ENCODE measurements at regions not wholly inside any gene's neighbourhood (a gene's known extent, or its start where the extent isn't known, plus 50 kb on each side); places are given as distances from the start of the nearest gene placed in this dataset.
"Not testable (repeated sequence)": the region's sequence is repeated elsewhere in the genome, so short reads cannot be mapped to it uniquely, and the experiment has no call there.

DNA sequence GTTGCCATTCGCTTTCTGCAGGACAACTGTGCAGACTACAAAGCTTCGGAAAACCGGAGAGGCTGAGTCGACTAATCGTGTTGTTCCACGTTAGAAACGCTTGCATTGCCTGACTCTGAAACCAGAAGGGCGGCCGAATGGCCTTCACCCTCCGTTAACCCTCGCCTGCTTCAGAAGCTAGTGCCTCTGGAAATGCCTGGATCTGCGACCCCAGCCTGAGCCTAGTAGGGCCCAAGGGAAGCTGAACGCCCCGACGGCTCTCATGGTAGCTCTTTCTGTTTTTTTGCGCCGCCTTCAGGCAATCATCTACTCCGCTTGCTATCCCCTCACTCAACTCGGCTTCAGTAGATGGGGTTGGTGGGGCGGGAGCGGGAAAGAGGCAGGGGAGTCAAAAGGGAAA, 117.3 kb downstream of the PPIAL4A start:
- intact Hi-C loops (cut with DNase I); H3K9me3 ChIP-seq; H3K4me3 ChIP-seq; H3K27me3 ChIP-seq; H3K4me1 ChIP-seq; H3K27ac ChIP-seq; FAIRE-seq; DNase-seq; ATAC-seq; H3K36me3 ChIP-seq: not testable (repeated sequence)
- 39 to 42% methylated on average over 19 to 21 of the region's 21 CpGs for WGBS, 2 donors

DNA sequence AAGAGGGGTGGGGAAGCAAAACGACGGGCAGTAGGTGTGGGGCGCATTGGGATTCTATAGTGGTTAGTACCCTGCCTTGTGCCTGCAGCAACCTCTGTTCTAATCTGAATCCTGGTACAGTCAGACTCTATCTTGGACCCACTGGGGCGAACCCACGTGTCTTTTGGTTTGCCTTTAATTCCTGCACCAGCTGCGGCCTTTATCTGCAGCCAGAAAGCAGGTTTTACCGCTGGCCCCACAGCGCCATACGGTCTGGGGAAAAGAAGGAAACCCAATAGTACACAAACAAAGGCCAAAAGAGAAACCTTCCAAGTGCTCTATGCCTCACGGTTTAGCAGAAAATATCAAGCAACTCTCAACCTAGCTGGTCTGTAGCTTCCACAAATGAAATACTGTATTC, 118.2 kb downstream of the PPIAL4A start:
- H3K27ac ChIP-seq; H3K9me3 ChIP-seq; H3K4me1 ChIP-seq; intact Hi-C loops (cut with DNase I); H3K36me3 ChIP-seq; H3K4me3 ChIP-seq; ATAC-seq; FAIRE-seq; H3K27me3 ChIP-seq: not testable (repeated sequence)
- DNase-seq: peak in 1 of 6 donors; percentile 14
- 22 to 39% methylated on average over 7 of the region's 10 CpGs for WGBS, 2 donors

GRCh38 chr1:121008512-121009215, 119.1 kb downstream of the PPIAL4A start:
- 19 to 22% methylated on average over 37 to 44 of the region's 46 CpGs for WGBS, 2 donors

DNA sequence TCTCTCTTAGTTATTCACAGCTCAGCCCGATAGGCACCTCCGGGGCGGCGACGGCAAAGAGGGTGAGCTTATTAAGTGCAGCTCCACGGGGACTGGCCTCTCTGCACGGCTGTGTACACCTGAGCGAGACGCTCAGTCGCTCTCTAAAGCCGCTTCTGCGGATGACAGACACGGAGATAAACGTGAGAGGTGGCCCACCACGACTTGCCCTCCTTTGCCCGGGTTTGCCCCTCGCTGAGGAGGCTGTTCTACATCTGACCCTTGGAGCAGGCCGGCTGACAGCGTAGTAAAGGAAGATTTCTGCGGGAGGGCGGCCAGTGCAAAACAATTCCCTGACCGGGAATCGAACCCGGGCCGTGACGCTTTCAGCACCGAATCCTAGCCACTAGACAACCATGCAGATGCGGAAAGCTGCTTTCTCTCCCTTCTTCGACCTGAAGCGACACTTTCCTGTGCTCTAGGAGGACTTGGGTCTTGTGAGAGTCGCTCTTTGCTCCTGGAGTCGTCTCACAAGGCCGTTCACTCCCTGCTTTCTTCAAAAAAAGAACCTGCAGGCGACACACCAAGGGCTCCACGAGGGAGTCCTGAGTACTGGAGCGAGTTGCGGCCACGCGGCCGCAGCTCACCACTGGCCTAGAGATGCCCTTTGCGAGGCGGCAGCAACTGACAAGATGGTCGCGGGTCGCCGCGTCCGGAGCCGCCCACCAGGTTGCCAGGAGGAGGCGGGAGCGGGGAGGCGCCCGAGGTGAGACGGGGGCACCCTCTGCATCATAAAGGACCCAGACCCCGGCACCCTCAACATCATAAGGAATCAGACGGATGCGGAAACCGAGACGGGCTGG, 119.9 kb downstream of the PPIAL4A start:
- DNase-seq (peak in 2 of 6 donors; percentile 27 to 50), ATAC-seq (peak in 3 of 4 donors; percentile 31 to 52 (median 32))
- H3K9me3 ChIP-seq; H3K4me1 ChIP-seq; FAIRE-seq; H3K27me3 ChIP-seq; H3K27ac ChIP-seq; intact Hi-C loops (cut with DNase I); H3K36me3 ChIP-seq: not testable (repeated sequence)
- H3K4me3 ChIP-seq: peak overlapping the region in 1 of 4 donors; percentile 17
- WGBS, 2 donors: 25 to 32% methylated on average over 40 to 58 of the region's 59 CpGs

More at GRCh38 chr1:121008512-121009215, 119.1 kb downstream of the PPIAL4A start:
- FAIRE-seq; H3K36me3 ChIP-seq; H3K9me3 ChIP-seq; H3K4me1 ChIP-seq; H3K27me3 ChIP-seq; H3K27ac ChIP-seq; intact Hi-C loops (cut with DNase I): not testable (repeated sequence)
- peak overlapping the region in 1 of 4 donors; percentile 17 for H3K4me3 ChIP-seq
- ATAC-seq (peak in 1 of 4 donors; percentile 17), DNase-seq (peak in 2 of 6 donors; percentile 10 to 22)

GRCh38 chr1:121010141-121010540, 120.6 kb downstream of the PPIAL4A start:
- H3K4me1 ChIP-seq; H3K4me3 ChIP-seq; H3K27me3 ChIP-seq; FAIRE-seq; H3K9me3 ChIP-seq; H3K27ac ChIP-seq; intact Hi-C loops (cut with DNase I); DNase-seq; H3K36me3 ChIP-seq; ATAC-seq: not testable (repeated sequence)
- WGBS, 2 donors: 47 to 67% methylated on average over 5 to 10 of the region's 22 CpGs

GRCh38 chr1:121013181-121013580, 123.6 kb downstream of the PPIAL4A start:
- intact Hi-C loops (cut with DNase I); H3K27ac ChIP-seq; H3K4me3 ChIP-seq; H3K9me3 ChIP-seq; H3K27me3 ChIP-seq; DNase-seq; H3K36me3 ChIP-seq; H3K4me1 ChIP-seq; FAIRE-seq: not testable (repeated sequence)
- WGBS, 2 donors: 22% methylated on average over 1 of the region's 1 CpG
- peak in 3 of 4 donors; percentile 50 to 75 (median 60) for ATAC-seq

DNA sequence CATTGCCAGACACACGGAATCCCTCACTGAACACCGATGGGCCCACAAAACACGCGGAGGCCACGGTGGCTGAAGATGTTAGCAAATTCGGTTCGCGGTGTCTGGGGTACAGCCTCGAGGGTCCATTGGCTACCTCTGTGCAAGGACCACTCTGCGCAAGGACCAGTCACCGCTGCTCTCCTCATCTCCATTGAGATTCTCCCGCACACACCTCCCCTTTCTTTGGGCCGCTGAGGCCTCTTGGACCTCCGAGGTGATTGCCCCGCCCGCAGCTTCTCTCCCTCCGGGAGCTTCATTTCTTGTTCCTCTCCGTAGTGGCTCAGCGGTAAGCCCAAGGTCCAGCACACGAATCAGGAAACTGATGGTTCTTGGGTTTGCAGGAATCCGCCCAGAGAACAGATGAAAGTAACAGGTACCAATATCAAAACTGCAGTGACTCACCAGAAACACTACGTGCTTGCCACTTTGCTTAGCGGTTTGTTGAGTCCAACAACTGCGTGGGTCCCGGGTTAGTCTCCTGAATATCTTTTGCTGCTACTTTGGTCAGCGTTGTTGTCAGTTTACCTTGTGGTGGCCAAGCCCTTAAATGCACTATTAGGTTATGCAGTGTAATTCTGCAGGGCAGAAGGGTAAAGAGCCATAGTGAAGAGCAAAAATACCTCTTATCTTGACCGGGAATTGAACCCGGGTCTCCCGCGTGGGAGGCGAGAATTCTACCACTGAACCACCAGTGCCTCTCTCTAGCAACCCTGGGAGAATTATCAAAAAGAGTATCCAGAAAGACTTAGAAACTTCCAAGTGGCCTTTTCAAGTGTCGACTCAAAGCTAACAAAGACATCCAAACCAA, 126.8 kb downstream of the PPIAL4A start:
- H3K27ac ChIP-seq; H3K27me3 ChIP-seq; intact Hi-C loops (cut with DNase I); H3K4me1 ChIP-seq; H3K36me3 ChIP-seq; FAIRE-seq; H3K9me3 ChIP-seq; H3K4me3 ChIP-seq: not testable (repeated sequence)
- ATAC-seq: peak in 3 of 4 donors; percentile 44 to 66 (median 51)
- DNase-seq: peak in 1 of 6 donors; percentile 17
- WGBS, 2 donors: 24 to 30% methylated on average over 16 to 20 of the region's 32 CpGs

DNA sequence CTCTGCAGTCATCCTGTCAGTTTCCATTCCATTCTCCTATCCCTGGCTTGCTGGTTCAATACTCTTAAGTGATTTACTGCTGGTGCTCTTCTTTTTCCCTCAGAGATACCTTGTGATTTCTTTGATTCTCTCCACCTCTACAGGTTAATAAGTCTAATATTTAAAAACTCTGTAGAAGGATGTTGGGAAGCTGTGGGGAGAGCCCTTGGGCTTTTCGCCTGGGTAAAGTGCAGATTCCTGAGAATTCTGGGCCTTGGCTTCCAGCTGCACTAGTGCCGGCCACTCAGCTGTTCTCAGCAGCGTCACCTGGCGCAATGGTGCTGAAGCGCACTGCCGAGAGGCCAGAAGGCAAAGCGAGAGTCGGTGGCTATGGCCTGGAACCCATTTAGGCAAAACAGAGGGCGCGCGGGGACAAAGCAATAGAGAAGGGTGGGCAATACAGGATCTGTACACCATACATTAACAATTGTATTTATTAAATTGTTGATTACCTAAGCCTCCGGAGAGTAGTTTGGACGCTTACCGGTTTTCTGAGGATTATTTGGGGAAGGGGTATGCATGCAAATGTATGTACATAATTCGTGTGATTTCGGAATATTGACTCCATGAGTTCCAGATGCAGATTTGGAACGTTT, 130.3 kb downstream of the PPIAL4A start:
- H3K4me1 ChIP-seq; H3K27ac ChIP-seq; intact Hi-C loops (cut with DNase I); DNase-seq; H3K27me3 ChIP-seq; H3K36me3 ChIP-seq; FAIRE-seq; H3K9me3 ChIP-seq; H3K4me3 ChIP-seq: not testable (repeated sequence)
- peak; percentile 66 to 94 (median 92) for ATAC-seq
- 59 to 69% methylated on average over 4 to 7 of the region's 17 CpGs for WGBS, 2 donors

- H3K36me3 ChIP-seq; FAIRE-seq; H3K9me3 ChIP-seq; H3K27me3 ChIP-seq; intact Hi-C loops (cut with DNase I); H3K27ac ChIP-seq; H3K4me3 ChIP-seq; H3K4me1 ChIP-seq: not testable (repeated sequence)
- 50 to 52% methylated on average over 23 to 28 of the region's 37 CpGs for WGBS, 2 donors
- peak in 1 of 6 donors; percentile 13 for DNase-seq
- peak in 3 of 4 donors; percentile 36 to 72 (median 52) for ATAC-seq
These were observed 131.0 kb downstream of the PPIAL4A start for GRCh38 chr1:121020350-121021236.

DNA sequence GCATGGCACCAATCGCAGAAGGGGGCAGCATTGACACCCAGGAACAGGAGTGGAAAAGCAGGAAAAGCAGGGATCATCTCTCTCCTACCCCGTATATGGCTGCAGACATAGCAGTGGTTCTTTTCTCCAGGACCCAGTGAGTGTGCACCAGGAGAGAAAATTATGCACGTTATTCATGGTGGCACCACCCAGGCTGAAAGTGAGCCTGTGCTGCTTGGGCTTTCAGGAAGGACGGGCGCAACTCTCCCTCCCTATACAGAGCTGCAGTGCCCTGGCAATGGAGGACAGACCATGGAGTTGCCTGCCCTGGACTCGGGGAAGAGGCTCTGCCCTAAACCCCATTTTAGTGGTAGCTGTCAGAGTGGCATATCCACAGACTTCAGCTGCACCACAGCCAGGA, 132.1 kb downstream of the PPIAL4A start:
- H3K4me1 ChIP-seq; H3K27ac ChIP-seq; DNase-seq; H3K27me3 ChIP-seq; ATAC-seq; H3K4me3 ChIP-seq; intact Hi-C loops (cut with DNase I); H3K36me3 ChIP-seq; H3K9me3 ChIP-seq; FAIRE-seq: not testable (repeated sequence)
- WGBS, 2 donors: 53 to 60% methylated on average over 4 to 6 of the region's 6 CpGs

Data from pancreas (tissue), 10 donors.